Stimulated activated CD4-positive, alpha-beta T cell treated with anti-CD3 and anti-CD28 coated beads, Interleukin-2, amount 100 ng/mL, for 48 hours (primary cell): ENCODE measurements at regions not wholly inside any gene's neighbourhood (a gene's known extent, or its start where the extent isn't known, plus 50 kb on each side); places are given as distances from the start of the nearest gene placed in this dataset.

Experiments used
- DNase-seq, 2 donors: peaks; one replicate each; pipeline ENCODE4 v3.0.0-alpha.2; 2020

DNA sequence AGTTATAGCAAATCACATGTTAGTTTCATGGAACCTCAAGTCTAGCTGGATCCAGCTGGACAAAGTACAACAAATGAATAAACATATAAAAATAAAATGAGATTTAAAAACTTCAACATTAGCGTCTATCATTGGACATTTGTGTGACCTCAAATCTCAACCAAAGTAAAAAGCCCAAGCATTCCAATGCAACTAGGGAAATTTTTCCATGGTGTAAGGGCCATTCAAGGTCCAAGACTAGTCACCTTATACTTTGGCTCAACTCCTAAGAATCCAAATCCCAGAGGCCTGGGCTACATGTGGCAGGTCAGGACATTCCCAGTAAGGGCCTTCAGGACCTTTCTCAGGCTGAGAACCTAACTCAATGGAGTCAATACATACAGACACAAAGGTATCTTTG, 137.4 kb upstream of the DMAC1 start:
- no peak for DNase-seq

- peak in 1 of 2 donors; percentile 0 for DNase-seq
Measured at GRCh38 chr9:7936163-7936562, 136.6 kb upstream of the DMAC1 start.

- DNase-seq: no peak
Measured at GRCh38 chr9:7935681-7936080, 136.1 kb upstream of the DMAC1 start.

GRCh38 chr9:7932767-7933166, 133.2 kb upstream of the DMAC1 start:
- DNase-seq: no peak

DNA sequence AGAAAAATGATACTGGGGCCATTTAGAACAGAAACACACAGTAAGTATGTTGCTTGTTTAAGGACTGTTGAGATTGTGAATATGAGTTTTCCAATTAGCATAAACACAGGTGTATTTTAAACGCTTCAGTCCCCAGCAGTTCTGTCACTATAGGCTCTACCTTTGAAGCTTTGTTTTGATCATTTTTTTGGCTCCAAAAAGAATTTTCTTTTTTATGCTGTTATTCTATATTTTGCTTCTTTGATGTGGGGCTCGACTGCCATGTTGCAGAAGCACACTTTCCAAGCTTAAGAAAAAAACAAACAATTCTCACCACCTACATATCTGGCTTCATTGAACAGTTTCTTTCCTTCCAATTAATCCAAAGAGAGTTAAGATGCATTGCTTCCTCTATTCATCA, 131.0 kb upstream of the DMAC1 start:
- no peak for DNase-seq

DNA sequence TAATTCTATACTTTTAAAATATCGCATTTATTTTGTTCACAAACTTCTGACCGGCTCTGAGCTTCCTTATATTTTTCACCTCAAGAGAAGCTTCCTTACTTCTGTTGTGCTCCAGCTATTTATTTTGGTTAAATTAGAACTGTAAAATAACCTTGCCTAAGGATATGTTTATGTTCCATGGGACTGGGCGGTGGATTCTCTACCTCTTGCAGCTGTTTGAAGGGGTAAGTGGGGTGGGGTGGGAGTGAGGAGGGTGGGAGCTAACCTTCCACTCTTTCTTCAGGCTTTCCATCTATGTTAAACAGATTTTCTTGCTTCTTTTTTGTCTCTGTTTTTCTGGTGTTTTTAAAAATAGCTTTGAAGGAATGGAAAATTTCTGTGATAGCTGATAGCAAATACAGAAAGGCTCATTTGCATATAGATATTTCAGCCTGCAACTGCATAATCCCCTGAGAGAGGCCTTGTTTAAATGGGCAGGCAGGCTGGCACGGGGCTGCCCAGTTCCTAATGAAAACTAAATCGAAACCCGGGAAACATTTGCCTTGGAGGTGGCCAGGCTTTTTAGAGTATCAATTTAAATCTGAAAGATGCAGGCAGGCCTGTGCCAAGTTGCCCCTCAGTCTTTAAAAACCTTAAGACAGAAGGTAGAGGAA, 122.1 kb upstream of the DMAC1 start:
- DNase-seq: no peak

- no peak for DNase-seq
Measured at GRCh38 chr9:7912037-7912535, 112.5 kb upstream of the DMAC1 start.

- DNase-seq: no peak
Measured at GRCh38 chr9:7910426-7911020, 110.9 kb upstream of the DMAC1 start.

DNA sequence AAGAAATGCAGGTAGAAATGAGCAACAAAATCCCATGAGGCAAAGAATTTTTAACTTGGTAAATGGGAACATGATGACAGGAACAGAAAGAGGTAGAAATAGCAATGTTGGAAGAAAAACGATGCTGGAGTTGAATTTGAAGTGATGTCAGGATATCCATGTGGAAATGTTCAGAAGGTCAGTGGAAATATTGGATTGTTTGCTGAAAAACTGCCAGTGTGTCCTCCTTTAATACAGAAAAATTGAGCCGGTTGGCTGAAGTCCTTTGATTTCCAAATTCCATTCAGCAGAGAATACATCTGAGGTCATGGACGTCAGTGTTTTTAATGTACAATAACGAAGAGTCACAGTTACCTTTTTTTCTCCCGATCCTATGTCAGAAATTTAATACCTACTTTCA, 110.0 kb upstream of the DMAC1 start:
- DNase-seq: no peak

GRCh38 chr9:7907551-7908337, 108.2 kb upstream of the DMAC1 start:
- no peak for DNase-seq

DNA sequence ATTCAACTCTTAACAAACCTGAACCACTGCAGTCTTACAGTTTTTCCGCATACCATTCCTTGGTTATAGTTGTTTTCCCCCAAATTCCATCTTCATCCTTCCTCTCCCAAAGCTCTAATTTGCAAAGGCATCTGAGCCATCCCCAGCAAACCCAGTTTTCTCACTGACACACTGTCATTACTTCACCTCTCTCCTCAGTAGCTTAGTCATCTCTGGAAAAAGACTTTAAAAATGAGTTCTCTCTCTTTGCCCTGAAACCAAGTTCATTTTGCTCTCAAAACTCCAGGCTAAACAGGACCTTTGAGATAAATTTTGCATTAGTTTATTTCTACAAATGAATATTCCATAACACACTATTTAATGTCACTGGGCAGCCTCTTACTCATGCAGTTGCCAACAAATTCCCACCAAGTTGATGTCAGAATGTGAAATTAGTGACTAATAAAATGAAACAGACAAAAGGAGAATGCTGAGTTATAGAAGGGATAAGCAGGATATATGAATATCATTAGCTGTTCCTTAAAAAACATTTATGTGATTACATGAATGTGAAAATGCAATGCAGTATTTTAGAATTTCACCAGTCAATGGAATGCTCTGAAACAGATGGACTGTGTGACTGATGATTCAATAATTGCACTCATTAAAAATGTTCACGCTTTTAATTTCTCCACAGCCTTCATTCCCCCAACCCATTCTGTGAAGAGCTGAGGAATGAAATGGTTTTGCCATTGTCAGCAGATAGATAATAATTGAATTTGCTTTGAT, 107.4 kb upstream of the DMAC1 start:
- DNase-seq: no peak

DNA sequence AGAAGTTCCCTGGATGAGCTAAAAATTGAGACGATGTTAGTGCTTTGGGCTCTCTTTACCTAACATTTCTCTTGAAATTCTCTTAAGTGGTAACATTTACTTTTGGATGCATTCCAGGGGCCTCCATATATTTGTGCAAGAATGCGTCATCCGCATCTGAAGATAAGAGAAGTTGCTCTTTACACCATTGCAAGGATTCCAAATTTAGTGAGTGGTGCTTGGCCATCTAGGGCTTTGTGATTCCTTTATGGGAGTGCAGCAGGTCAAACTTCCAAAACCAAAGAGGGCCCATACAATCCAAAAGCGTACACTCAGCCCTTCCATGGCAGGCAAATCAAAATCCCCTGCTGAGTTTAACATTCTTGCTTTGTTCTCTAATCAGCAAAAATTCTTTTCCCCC, 102.0 kb upstream of the DMAC1 start:
- no peak for DNase-seq

DNA sequence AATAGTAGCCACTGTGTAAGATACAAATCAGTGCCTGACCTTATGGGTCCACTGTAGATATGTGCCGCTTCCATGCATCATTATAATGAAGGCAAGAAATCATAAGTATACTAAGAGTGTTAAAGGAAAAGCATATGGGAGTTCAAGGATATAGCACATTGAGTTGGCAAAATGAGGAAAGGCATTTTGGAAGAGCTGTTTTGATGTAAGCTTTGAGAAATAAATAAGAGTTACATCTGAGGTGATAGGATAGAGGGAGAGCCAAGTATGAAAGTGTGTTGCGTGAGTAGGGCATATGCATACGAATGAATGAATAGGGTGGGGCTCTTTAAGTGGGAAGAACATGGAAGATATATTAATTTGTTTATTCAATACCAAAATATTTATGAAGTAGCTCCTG, 101.0 kb upstream of the DMAC1 start:
- no peak for DNase-seq

GRCh38 chr9:7899753-7900152, 100.2 kb upstream of the DMAC1 start:
- no peak for DNase-seq

DNA sequence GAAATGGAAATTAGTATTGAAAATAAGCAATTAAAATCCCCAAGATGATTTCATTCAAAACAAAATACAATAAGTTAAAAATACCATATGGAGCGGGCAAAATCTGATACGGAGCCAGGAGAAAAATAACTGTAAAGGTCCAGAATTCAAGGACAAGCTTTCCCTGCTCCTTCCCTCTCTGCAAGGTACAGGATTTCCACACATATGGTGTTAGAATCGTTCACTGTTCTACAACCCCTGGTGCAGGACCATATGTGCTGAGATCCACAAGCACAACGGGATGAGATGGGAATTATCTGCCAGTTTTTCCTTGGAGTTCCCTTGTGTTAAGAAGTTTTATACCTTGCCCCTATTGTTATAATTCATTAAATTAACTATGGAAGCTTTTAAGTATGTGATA, 94.7 kb upstream of the DMAC1 start:
- no peak for DNase-seq

GRCh38 chr9:7892975-7893374, 93.4 kb upstream of the DMAC1 start:
- no peak for DNase-seq

- peak; percentile 4 to 13 for DNase-seq
Measured at GRCh38 chr9:7879551-7880245, 80.1 kb upstream of the DMAC1 start.

DNA sequence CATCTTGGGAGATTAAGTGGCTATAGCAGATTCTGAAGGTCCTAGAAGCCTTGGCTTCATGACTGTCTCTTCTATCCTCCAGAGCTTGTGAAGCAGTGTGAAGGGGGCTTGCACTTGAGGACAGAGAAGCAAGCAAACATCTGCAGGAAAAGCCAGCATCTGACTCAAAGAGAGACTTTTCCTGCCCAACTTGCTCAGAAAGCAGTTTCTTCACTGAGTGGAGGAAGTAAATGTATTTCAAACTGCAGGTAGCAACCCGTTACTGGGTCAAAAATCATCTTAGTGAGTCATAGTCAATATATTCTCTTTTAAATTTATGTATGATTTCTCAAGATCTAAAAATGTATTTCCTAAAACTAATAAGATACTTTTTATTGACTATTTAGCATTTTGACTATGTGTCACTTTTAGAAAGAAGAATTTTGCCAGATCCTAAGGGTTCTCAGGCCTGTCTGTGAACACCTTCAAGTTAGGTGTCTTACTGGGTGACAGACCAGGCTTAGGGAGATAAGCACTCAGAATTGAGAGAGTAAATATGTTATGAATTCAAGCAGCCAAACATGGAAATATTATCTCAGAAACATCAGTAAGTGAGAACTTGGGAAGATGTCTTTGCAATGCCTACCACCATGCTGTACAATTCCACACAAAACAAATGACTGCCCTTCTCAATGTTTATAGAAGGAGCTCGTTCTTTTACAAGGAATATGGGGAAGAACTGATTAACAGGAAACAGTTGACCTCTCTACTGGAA, 72.6 kb upstream of the DMAC1 start:
- no peak for DNase-seq

- DNase-seq: no peak
Measured at GRCh38 chr9:7869340-7869739, 69.8 kb upstream of the DMAC1 start.

GRCh38 chr9:7862170-7862569, 62.6 kb upstream of the DMAC1 start:
- no peak for DNase-seq

DNA sequence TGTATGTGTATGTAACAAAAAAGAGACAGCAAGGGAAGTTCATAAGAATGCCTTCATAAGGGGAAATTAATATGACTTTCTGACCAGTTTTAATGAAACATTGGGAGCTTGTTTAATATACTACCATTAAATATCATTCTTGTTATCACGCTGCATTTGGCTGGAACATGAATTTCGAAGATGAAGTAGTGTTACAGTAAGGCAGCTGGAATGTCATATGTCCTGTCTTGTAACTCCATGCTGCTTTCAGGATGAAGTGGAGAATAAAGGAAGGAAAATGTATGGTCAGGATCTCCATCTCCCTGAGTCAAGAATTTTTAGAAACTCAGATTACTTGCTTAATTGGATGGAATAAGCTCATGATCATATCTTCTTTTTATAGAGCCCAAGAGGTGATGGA, 61.5 kb upstream of the DMAC1 start:
- no peak for DNase-seq

DNA sequence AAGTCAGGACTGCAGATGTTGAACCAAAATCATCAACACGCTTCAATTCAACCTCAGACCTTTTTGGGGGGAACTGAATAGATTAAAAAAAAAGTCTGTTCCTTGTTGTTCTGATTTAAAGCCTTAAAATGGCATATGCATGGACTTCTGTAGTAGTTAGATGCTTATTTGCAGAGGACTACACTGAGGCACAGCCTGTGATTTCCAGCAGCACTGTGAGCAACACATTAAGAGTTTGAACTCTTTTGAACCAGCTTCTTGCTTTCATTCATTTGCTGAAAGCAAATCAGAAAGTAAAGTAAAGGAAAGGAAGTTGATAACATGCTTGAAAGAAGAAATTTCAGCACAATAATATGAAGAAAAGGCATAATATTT, 60.7 kb upstream of the DMAC1 start:
- no peak for DNase-seq
